ENCODE measurements at regions not wholly inside any gene's neighbourhood (a gene's known extent, or its start where the extent isn't known, plus 50 kb on each side); places are given as distances from the start of the nearest gene placed in this dataset.

DNA sequence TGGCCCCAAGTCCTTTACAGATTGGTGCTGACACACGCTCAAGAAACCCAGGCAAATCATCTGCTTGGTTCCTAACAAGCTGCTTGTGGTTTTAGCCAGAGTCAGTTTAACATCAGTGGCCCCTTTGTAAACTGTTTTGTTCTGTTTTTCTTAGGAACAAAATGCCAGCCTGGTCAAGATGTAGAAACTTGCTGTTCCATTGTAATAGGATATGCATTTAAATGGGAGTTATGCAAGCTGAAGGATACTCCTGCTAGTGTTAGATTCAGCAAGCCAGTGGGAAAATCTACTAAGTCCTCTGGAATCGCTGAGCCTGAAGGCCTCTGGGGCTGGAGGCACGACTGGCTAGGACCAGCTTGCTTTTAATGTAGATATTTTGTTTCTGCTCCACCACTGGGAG, 391.1 kb downstream of the TLE4 start:
- DNase-seq: no peak

DNA sequence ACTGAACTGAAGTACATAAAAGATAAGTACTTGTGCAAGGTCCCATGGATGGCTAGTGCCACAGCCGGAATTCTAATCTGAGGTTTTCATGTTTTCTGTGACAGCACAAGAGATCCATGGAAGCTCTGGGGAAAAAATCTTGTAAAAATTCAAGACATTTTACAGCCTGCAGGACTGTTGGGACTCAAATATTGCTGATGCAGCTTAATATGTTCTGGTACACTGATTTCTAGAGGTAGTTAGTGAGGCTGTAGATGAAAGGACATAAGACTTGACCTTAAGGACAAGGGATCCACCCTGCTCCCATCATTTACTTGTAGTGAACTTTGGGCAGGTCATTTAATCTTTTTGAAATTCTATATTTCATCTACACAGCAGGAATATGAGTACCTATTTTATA, 390.4 kb downstream of the TLE4 start:
- DNase-seq: no peak

DNA sequence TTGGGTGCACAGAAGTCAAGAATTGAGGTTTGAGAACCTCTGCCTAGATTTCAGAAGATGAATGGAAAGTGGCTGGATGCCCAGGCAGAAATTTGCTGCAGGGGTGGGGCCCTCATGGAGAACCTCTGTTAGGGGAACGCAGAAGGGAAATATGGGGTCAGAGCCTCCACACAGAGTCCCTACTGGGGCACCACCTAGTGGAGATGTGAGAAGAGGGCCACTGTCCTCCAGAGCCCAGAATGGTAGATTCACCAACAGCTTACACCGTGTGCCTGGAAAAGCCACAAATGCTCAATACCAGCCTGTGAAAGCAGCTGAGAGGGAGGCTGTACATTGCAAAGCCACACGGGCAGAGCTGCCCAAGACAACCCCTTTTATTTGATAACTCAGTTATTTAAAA, 383.5 kb downstream of the TLE4 start:
- no peak for DNase-seq

DNA sequence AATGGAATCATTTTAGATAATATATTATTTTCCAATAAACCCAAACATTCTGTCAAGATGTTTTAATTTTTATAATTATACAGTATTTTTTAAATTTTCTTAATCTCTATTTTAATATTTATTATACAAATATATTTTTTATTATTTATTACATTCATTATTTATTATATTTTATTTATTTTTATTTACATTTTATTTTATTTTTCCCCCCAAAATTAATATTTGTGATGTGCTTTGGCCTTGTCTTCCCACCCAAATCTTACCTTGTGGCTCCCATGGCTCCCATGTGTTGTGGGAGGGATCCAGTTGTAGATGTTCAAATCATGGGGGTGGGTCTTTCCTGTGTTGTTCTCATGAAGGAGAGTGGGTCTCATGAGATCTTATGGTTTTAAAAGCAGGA, 382.1 kb downstream of the TLE4 start:
- no peak for DNase-seq

DNA sequence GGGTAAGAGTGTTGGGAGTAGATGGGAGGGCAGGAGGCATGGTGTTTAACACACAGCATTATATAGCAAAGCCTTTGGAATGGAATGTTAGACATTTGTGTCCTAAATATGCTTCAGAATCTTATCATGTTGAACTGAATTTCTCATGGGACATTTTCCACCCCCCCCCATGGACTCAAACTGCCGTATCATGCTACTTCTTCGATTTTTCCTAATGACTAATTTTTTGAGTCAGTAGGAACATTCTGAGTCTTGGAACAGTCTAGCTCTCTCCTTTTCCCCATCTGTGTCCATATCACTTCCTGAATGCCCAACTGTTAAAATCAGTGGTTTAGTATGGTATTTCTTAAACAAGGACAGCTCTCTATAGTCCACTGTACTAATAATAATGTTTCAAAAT, 380.6 kb downstream of the TLE4 start:
- DNase-seq: no peak

DNA sequence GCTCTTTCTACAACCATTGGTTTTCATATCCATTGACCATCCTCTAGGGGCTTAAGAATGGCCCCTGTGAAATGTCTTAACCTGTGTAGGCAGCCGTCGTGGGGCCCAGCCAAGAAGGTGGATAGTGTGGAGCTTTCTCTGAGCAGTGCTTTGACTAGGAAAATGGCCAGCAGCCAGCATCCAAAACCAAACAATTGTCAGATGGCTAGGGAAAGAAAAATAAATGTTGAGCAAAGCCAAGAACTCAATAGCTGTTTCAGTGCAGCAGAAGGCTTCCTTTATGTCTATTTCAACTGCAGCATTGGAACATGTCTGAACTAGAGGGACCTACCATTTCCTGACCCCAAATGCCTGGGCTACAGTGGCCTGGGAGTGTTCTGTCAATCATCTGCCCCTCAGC, 374.9 kb downstream of the TLE4 start:
- DNase-seq: no peak

DNA sequence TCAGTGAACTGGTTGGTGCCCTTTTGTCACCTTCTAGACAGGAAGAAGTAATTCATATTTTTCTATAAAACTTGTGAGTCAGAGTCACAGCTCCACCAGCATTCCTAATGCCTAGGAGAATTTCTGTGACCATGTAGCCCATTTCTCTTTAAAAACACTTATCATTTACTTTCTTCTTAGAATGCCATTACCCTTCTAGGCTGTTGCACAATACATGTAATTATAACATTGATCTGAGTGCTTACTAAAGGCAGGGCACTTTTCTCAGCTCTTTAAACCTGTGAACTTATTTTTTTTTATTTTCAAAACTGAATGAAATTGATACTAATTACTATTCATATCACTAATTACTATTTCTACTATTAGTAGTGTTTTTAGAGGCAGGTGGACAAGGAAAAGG, 373.7 kb downstream of the TLE4 start:
- DNase-seq: no peak

DNA sequence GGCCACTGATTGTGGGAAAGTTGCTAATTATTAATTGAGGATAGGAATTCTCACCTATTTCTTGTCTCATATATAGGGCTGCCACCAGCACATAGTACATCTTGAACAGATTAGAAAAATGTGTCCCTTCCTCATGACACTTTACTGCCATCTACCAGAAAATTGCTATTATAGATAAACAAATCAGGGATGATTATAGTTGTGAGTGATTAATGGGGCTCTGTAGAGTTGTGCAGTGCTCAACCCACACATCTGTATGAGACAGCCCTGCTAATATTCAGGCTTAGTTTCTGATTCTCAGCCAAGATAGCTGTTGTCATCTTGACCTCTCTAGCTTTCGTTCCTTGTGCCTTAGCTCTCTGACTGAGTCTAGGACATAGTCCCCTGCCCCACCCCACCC, 373.3 kb downstream of the TLE4 start:
- no peak for DNase-seq

DNA sequence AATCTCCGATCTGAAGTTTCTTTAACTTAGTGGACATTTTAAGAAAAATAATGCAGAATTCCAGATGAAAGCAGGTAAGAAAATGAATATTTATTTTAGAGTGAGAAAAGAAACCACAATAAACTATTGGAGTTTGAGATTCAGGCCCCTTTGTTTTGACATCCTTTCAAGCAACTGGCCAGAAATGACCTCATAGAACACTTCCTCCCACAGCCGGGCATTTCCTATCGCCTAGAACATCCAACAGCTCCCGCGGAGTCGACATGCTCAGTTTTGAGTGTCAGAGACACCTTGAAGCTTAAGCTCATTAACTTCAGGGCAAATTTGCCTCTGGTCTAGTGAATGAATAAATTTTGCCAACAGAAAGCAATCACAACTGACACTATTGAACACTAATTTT, 369.2 kb downstream of the TLE4 start:
- no peak for DNase-seq

DNA sequence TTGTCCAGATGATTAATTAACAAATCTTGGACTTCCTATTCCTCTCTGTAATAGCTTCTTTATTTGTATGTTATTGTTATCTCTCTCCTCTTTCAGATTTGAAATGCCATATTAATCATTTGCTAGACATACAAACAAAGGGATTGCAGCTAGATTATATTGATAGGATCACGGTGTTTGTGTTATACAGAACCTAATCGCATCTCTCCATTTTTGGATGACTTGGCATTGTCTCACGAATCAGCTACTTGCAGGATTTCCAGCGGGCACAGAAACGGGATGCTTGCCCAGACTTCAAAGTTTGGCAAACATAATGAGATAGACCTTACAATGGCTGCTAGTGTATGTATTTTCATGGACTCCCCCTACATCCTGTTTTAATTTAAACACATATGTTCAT, 368.1 kb downstream of the TLE4 start:
- DNase-seq: no peak

DNA sequence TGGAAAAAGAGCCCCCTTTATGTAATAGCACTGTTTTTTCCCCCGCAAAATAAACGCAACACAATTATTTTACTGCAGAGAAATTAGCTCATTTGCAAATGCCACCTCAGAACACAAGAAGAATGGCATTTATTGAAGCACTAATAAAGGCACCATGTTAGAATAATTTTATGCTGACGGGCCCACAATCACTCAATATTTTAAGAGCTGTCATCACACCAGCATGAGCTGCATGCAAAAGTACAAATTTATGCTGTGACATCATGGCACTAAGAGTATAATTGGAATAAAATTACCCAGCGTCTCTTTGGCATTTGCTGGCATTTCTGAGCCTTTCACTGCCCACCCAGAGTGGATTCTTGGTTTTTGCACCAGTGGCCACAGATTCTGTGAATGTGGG, 364.6 kb downstream of the TLE4 start:
- no peak for DNase-seq

DNA sequence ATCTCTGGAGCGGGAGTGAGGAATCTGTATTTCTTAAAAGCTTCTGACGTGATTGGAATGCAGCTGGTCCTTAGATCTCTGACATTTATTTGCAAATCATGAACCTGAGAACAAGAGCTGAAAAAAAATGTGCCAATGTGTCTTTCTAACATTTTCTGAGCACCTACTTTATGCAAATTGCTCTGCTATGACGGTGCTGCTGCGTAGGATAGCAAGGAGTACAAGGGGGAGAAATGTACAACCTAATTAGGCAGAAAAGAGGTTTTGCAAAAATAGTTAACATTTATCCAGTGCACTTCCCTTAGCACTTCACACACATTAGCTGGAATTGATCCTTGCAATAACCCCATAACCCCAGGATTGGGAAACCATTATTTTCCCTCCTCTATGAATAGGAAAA, 357.5 kb downstream of the TLE4 start:
- DNase-seq: no peak

DNA sequence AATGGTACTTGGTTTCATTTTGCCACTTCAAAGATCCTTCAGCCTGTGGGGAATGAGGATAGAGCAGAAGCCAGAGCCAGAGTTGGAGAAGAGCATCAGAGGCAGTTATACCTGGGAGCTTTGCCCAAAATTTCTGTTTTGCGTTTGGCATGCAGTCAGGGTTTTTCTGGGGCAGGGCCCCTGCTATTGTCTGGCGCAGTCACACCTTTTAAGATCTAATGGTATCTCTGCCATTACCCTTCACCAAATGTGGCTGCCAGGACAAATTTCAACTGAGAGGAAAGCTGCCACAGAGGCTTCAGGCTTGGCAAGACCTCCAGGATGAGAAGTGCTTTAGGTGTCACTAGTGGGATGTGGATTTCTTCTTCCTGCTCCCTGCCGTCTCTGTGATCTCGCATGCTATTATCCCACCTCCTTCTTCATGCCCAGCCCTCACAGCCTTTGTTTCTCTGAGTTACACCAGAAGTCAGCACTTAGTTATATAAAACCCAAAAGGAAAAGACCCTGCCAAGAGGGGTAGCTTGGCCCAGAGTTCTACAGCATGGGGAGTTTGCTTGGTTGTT, 357.0 kb downstream of the TLE4 start:
- DNase-seq: no peak

DNA sequence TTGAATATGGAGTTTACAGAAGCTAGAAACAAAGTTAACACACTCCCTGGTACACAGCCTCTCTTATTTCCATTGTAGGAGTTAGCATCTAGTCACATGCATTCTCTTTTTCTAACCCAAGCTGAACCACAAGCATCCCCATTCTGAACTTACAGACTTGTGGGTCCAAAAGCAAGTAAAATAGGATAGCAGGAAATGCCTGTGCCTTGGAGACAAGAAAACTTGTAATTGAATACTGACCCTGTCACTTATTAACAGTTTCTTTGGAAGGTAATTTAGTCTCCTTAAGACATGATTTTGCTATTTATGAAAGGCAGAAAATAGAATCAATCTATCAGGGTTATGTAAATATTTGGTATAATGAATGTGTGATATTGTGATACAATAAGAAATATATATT, 353.6 kb downstream of the TLE4 start:
- no peak for DNase-seq

DNA sequence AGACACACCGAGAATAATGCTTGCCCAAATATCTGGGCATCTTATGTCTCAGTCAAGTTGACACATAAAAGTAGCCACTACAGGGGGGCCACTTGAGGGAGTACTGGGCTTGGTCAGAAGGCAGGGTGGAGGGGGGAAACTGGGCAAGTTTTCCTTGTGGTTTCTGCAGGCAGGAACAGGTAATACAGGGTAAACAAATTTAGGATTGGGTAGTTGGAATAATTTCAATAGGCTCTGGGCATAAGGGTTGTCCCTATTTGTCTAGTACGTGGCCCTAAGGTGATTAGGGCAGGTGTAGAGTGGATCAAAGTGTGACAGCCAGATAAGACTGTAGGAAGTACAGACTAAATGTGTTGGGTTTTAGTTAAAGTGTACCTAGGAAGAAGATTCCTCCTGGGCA, 353.1 kb downstream of the TLE4 start:
- no peak for DNase-seq

DNA sequence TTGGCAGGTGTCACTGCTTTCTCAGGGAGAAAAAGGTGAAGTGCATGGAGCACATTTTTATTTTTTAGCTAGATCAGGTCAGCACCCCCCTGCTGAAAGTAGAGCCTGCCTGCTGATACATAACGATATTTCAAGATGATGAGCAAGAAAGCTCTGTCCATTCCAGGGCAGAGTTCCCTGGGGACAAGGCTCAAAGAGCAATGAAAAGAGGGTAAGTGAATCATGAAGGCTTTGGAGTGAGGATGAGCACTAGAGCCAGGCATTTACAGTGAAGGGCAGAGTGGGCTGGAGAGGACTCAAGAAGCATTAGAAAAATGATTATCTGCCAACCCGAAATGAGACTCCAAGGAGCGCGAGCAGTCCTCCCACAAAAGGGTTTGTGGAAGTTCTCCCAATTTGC, 345.7 kb downstream of the TLE4 start:
- no peak for DNase-seq

DNA sequence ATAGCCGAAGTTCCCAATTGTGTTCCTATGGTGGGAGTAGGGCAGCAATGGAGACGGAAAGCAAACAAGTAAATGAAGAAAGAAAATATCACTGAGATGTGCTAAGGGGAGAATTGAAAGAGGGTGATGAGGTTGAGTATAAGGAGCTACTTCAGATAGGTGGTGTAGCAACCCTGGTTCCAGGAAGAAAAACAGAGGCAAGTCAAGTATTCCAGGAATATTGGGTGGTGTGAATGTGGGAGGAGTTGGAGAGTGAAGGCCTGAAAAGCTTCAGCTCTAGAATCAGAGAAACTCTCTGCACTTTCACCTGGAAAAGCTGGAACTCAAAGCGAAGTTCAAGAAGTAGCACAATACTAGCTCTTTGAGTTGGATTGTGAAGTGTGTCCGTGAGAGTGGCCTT, 342.1 kb downstream of the TLE4 start:
- DNase-seq: no peak

DNA sequence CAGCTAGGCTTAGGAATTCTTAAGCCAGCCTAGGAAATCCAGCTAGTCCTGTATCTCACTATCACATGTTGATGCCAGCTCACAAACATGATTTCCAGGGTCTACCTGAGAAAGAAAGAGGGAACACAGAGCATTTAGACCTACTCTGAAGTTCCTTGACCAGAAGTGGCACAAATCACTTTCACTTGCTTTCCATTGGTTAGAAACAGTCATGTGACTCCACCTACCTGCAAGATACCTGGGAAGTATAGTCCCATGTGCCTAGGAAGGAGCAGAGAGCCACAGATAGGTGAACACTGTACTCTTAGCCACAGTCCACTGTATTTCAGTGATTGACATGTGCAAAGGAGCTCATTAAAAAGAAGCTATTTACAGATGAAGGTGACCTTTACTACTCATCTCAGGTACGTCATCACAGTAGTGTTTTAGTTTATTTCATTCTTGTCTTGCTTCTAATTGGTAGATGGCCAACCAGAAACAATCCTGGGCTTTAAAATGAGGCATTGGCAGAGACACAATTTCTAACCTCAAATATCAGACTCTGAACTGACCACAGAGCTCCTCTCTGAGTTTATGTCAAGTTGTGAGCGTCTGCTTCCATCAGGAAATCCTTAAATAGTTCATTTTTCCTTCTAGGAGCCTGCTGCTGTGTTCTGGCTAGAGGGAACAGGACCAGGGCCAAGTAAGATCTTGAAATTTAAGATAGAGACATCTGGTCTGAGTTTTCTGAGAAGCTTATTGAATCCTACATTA, 340.7 kb downstream of the TLE4 start:
- no peak for DNase-seq

DNA sequence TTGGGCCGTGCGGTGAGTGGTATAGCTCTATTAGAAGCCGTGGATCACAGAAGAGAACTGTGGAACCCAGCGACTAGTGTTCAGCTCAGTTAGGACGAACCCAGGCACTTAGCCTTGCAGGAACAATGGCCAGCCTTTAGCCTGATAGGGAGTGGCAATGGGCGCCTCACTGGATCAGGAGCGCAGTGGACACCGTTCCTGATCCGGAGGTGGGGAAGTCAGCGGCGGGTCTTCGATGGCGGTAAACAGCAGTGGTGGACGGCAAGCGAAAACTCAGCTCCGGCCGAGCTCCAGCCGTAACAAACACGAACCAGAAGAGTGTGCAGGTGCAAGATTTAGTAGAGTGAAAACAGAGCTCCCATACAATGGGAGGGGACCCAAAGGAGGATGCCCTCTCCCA, 340.0 kb downstream of the TLE4 start:
- no peak for DNase-seq

DNA sequence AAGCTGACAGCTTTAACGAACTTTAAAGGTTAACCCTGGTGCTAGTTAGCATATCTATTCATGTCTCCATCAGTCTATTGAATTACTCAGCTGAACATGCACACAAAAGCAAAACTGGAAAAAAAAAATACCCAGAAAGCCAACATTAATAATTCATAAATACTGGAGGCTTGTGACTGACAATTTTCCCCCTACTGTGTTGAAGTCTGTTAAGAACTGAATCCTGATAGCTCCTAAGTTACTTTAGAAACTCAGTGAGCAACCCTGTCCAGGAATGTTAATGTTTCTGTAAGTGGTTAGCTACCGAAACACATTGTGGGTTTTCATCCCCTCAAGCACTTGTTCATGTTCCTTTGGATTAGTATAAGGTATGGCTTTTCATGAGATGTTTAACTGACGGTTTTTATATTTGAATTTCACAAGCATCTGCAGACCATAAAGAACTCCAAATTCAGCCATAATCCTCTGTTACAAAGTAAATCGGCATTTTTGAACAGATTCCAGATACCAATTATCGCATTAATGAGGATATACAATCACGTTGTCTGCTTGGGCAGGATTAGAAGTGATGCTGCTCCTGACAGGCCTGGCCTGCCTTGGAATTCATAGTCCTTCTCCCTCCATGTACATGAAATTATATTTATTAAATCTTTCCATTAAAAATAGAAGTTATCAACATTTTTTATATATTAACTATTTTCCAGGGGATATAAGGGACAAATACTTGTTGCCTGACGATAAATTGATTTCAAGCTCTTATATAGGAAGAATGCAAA, 331.2 kb downstream of the TLE4 start:
- DNase-seq: no peak

DNA sequence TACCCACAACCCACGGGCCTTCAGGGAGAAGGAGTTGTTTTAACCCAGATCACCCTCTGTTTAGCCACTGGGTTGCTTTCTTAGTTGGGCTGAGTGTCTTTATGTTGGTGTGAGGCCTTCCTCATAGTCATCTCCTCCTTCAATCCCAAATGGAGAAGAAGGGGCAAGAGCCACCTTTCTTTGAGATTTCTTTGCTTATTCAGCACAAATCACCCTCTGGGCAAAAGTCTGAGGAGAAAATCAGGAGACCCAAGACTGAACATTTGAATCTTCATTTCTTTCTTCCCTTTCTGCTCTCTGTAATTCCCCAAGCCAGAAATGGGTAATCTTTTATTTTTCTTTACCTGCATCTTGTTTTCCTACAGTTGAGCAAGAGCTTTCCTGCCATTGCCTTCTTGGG, 329.0 kb downstream of the TLE4 start:
- no peak for DNase-seq

DNA sequence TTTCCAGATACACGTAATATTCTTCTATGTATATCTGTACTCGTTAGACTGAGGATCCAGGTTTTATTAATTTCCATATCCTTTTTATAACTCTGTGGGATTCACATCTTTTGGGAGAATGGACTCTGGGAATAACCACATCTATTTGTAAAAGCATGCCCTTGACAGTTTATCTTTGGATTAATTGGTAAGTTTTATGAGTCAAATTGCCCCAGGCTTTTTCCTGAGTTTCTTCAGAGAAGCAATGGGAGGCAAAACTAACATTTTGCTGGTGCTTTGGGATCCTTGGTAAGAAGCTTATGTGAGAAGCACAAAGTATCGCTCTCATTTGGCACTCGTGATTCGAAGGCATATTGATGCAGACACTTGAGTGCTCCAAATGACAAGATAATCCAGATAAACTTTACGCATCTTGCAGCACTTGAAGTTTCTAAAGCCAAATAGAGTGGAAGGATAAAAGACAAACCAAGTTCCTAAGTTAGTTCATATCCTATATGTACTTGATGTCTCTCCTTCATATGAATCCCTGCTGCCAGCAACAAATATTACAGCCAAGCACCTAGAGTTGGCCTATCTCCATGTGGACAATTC, 324.7 kb downstream of the TLE4 start:
- no peak for DNase-seq

DNA sequence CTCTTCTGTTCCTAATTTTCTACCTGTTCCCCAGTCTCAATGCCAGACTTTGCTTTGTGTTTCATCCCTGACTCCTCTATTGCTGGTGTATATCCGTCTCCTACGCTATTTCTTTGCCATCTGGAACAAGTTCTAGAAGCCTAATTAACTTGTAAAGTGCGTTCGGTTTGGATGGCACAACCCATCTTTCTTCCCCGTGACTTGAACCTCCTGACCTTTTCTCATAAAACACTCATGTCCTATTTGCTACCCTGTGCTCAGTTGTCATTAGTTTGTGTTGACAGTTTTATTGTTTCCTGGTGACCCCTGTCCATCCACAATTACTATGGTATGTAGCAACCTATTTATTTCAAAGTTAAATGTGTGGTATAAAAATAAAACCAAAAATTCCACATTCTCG, 323.5 kb downstream of the TLE4 start:
- DNase-seq: no peak

DNA sequence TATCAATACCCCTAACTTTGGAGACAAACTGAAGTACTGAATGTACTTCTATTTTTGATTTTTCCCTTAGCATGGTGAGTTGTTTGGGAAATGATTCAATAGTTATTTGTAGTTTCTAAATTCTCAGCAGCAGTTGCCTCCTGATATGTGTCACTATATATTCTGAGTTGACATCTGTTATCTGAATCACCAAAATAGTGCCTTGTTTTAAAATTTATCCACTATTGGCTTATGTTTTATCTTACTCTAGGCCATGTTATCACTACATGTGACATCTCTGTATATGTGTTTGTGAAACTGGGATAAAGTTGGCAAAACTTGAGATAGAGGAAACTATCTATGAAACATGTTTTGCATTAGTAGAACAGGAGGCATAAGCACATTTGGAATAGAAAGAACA, 317.6 kb downstream of the TLE4 start:
- no peak for DNase-seq

Measured in AML-193 (cell line).